Esophagus squamous epithelium (tissue), 4 donors: ENCODE measurements at regions not wholly inside any gene's neighbourhood (a gene's known extent, or its start where the extent isn't known, plus 50 kb on each side); places are given as distances from the start of the nearest gene placed in this dataset.

Source experiments
- CTCF ChIP-seq, 6 experiments: fragments of 450-650 bp in 4 of 6; fragments of 200-600 bp in 2 of 6; sonication (generic) in 2 of 6; IDR thresholded peaks; one replicate each; pipeline ENCODE4 v1.5.1; 2016 to 2019; ENCODE audit warnings: antibody characterized with exemption in 6 of 6, mild to moderate bottlenecking in 4 of 6, moderate library complexity in 4 of 6
- POLR2A ChIP-seq, 4 donors: fragments of 450-650 bp; IDR thresholded peaks; one replicate each; pipeline ENCODE4 v1.6.1; 2017; ENCODE audit warnings: antibody characterized with exemption in 4 of 4, mild to moderate bottlenecking in 4 of 4, moderate library complexity in 3 of 4

- TF ChIP-seq CTCF (IDR thresholded peaks at IDR 0.05): no peak
- no peak for TF ChIP-seq POLR2A (IDR thresholded peaks at IDR 0.05)
These were observed 185.6 kb upstream of the POU5F2 start for GRCh38 chr5:93926831-93927620.
